CD4-positive, alpha-beta T cell treated with Interleukin-6 at 100 ng/mL for 8 hours (primary cell): ENCODE measurements at regions not wholly inside any gene's neighbourhood (a gene's known extent, or its start where the extent isn't known, plus 50 kb on each side); places are given as distances from the start of the nearest gene placed in this dataset.
A peak's percentile ranks its signal among the peaks of the same experiment; 100 is the strongest.

Source experiments
- DNase-seq: peaks from one replicate; pipeline ENCODE4 v3.0.0-alpha.2; 2020; ENCODE audit warnings: mixed read lengths, low spot score

- no peak for DNase-seq
Observed at GRCh38 chr18:76255070-76255683, 239.9 kb downstream of the ZNF516 start.

DNA sequence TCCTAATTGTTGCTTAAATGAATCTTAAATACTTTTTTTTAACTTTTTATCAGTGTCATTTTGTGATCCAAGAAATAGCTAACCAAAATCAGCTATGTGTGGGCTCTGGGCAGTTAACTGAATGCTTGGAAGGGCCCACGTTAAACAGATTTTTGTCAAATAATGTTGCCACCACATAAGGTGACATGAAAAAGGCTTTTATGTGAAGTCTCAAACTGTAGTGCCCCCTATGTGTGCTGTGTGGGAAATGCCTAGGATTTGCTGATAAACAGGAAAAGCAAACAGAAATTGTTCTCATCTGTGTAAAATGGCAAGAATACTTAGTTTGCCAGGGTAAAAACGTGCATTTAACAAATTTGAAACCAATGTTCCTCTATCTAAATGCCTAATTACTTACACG lies 242.2 kb downstream of the ZNF516 start:
- no peak for DNase-seq

GRCh38 chr18:76252139-76252538 lies 242.9 kb downstream of the ZNF516 start:
- DNase-seq = no peak

- DNase-seq = no peak
Observed at GRCh38 chr18:76251691-76252090, 243.4 kb downstream of the ZNF516 start.

DNA sequence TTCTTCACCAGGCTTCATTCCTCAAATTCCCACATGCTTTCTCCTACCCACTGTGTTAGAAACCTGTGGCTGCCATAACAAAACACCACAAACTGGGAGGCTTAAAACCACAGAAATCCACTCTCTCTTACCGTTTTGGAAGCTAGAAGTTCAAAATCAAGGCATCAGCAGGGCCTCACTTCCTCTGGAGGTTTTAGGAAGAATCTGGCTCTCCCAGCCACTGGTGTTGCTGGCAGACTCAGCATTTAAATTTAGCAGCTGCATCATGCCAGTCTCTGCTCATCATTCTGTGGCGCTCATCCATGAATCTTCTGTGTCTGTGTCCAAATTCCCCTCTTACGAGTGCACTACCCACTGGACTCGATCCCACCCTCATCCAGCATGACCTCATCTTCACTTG lies 248.5 kb downstream of the ZNF516 start:
- no peak for DNase-seq

- no peak for DNase-seq
Observed at GRCh38 chr18:76234676-76235060, 260.4 kb downstream of the ZNF516 start.

GRCh38 chr18:76233876-76234675 lies 261.0 kb downstream of the ZNF516 start:
- DNase-seq = no peak

DNA sequence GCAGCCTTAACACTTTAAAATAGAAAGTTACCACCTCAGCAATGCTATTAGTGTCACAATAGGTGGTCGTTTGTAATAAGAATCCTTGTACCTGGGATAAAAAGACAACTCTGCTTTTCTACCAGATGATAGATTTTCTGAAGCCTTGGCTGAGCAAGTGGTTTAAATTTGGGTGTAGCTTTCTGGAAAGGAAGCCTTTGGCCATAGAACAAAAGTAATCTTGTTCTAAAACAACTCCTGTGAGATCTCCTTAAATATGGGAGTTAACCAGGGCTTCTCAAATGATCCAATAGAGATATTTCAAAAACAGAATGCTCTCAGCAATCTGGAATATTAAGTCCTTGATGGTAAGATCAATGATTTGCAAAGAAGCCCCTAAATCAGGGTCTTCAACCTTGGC lies 261.6 kb downstream of the ZNF516 start:
- no peak for DNase-seq

DNA sequence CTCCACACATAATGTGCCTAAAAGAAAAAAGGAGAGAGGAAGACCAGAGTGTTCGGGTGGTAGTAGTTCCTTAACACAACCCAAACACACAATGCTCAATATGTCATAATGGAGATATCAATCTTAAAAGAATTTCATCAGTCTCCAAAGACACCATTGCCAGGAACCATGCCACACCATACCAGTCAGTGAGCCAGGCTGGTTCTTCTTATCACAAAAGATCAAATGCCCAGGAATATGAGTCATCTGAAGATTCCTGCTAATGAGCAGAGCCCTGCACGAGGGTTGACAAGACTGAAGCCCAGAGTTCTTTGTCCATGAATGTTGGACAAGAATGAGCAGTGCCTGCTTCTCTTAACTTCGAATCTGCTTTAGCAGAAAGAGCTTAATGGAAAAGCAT lies 262.3 kb downstream of the ZNF516 start:
- DNase-seq = no peak

GRCh38 chr18:76232010-76232409 lies 263.0 kb downstream of the ZNF516 start:
- no peak for DNase-seq

GRCh38 chr18:76231402-76231801 lies 263.6 kb downstream of the ZNF516 start:
- DNase-seq = no peak

GRCh38 chr18:76230791-76231190 lies 264.3 kb downstream of the ZNF516 start:
- DNase-seq = no peak

GRCh38 chr18:76228716-76229115 lies 266.3 kb downstream of the ZNF516 start:
- no peak for DNase-seq

- DNase-seq = no peak
Observed at GRCh38 chr18:76227759-76228158, 267.3 kb downstream of the ZNF516 start.

GRCh38 chr18:76223403-76223802 lies 271.6 kb downstream of the ZNF516 start:
- no peak for DNase-seq

DNA sequence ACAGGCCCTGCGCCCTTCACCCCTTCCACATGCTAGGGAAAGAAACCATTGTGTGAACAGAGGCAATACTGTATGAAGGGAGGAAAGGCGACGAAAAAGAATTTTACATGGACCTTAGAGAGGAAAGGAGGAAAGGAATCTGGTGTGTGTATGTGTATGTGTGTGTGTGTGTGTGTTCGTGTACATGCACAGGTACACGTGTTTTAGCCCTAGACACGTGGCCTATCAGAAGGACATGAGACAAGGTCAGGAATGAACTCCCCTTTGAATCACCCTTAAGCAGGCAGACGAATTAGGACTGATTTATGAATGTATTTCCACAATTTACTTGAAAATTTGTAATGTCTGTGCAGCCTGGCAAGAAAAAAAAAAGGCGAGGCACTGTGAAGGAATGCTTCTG lies 276.0 kb downstream of the ZNF516 start:
- DNase-seq = no peak

- no peak for DNase-seq
Observed at GRCh38 chr18:76216096-76216495, 278.9 kb downstream of the ZNF516 start.

GRCh38 chr18:76213991-76214390 lies 281.1 kb downstream of the ZNF516 start:
- no peak for DNase-seq

DNA sequence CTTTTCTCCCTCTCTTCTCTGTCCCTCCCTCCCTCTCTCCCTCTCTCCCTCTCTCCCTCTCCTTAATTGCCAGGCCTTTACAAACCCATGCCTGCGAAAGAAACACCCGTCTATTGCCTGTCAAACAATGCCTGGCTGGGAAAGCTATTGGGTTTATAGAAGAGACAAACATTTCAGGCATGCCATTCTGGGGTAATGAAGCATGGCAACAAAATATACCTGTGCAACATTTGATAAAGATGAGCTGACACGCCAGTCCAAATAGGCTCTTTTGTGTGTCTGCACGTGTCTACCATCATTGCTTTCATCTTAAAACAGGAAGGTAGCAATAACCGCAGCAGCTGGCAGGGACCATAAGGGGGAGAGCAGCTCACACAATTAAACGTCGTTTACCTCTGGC lies 282.1 kb downstream of the ZNF516 start:
- DNase-seq = peak; percentile 4

DNA sequence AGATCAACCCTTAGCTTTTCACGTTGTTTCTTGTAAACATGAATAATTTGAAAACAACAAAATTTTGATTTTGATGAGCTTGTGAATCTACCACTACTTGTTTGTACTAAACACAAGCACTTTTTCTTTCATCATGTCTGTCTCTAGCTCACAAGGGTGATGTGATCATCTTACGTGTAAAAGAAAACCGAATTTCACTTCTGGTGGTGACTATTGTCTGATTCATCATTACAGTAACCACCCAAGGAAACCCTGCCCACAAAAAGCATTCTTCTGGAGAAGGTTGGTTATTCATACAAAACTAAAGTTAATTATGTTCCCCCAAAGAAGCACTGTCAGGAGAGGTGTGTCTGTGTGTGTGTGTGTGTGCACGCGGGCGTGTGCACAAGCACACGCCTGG lies 285.4 kb downstream of the ZNF516 start:
- no peak for DNase-seq

- no peak for DNase-seq
Observed at GRCh38 chr18:76208678-76209306, 286.2 kb downstream of the ZNF516 start.

DNA sequence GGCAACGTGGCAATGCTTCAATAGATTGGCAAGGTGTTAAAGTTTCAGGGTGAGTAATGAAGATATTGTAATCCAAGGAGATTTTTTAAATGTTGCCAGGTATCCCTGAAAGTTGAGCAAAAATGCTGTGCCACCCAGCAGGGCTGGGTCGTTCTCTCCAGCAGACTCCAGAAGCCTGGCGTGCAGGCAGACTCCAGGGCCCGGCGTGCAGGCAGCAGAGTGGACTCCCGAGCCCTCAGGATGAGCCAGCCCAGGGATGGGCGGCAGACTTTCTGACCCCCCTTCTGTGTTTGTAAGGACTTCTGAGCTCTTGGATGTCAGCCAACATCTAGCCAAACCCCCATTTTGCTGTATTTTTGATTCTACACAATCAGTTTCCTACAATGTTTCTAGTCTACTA lies 289.1 kb downstream of the ZNF516 start:
- DNase-seq = no peak

DNA sequence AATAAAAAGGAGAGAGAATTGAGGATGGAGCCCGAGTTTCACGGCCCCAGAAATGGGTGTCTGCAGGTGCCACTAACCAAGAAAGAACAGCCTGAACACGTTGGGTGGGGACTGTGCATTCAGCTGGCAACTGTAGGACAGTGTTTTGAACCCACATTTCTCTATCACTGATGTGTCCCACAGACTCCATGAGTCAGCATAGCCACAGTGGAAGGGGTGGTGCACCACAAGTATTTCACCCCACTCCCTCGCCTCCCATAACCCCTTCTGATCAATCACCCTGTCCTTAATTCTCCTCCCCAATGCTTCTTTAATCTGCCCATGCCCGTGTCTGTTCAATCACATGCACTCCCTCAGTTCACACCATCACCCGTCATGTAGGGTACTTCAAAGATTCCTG lies 291.5 kb downstream of the ZNF516 start:
- DNase-seq = no peak
